HCT116 (cell line): ENCODE measurements at regions not wholly inside any gene's neighbourhood (a gene's known extent, or its start where the extent isn't known, plus 50 kb on each side); places are given as distances from the start of the nearest gene placed in this dataset.

Experiments
- ATAC-seq: fragments of 200-7000 bp; cut with Tn5 transposase; 2 replicates; pipeline ENCODE4 v1.9.1; 2020; ENCODE audit warnings: mild to moderate bottlenecking, moderate library complexity
- BruUV-seq: library from RNA; stranded (reverse); fragments of 400-500 nt; replicated peaks from 2 replicates; lab custom pipeline; 2021; lab: Mats Ljungman, UMichigan
- CTCF ChIA-PET: fragments of 300-600 bp; sonication (Branson Sonifier 250); formaldehyde crosslinking; loops from one replicate; lab custom pipeline; 2021; ENCODE audit warnings: antibody characterized with exemption; lab: Charles Lee
- POLR2A ChIA-PET: fragments of 300-600, 350-600 bp; sonication (Branson Sonifier 250); formaldehyde crosslinking; loops from one replicate; lab custom pipeline; 2021; ENCODE audit warnings: antibody characterized with exemption; lab: Charles Lee
- RAD21 ChIA-PET, 2 experiments: fragments of 300-600 bp; sonication (Branson Sonifier 250); formaldehyde crosslinking; loops; one replicate each; lab custom pipeline; 2023; ENCODE audit warnings: low total read pairs in 2 of 2; ENCODE audit not compliant: uncharacterized antibody in 2 of 2, unreplicated experiment in 2 of 2, low non-redundant PET in 1 of 2; lab: Charles Lee
- DNase-seq: peaks from one replicate; pipeline ENCODE4 v3.0.0-alpha.2; 2010; ENCODE audit warnings: low read depth, low spot score
- H2AFZ ChIP-seq: fragments of 200-600 bp; shearing (Covaris generic), sonication (generic); 2 replicates; pipeline ENCODE4 v1.6.1; 2017; ENCODE audit warnings: low read depth, mixed run types, mixed read lengths, antibody characterized with exemption, low read length; ENCODE audit not compliant: poor library complexity, severe bottlenecking
- H3K27ac ChIP-seq: 2 replicates; pipeline ENCODE4 v1.5.1; 2012; ENCODE audit warnings: low read depth, low read length
- H3K27me3 ChIP-seq: fragments of 200-600 bp; sonication (generic); 2 replicates; pipeline ENCODE4 v1.6.1; 2016; ENCODE audit warnings: mixed run types, low read length, mixed read lengths; ENCODE audit not compliant: insufficient read depth
- H3K36me3 ChIP-seq, 2 experiments: fragments of 200-500 bp in 1 of 2; fragments of 200-600 bp in 1 of 2; sonication (Bioruptor generic) in 1 of 2; sonication (generic) in 1 of 2; 2 replicates each; pipeline versions ENCODE4 v1.5.1 to v1.6.1; 2014 to 2016; ENCODE audit warnings: low read length in 2 of 2, inconsistent platforms in 1 of 2, mixed read lengths in 1 of 2, mixed run types in 1 of 2; ENCODE audit not compliant: insufficient read depth in 2 of 2, control insufficient read depth in 1 of 2
- H3K4me1 ChIP-seq, 2 experiments: fragments of 200-600 bp in 1 of 2; sonication (generic) in 1 of 2; 2 replicates each; pipeline versions ENCODE4 v1.5.1 to v1.6.1; 2012 to 2017; ENCODE audit warnings: low read length in 2 of 2, inconsistent platforms in 1 of 2, mild to moderate bottlenecking in 1 of 2, mixed read lengths in 1 of 2, mixed run types in 1 of 2, moderate library complexity in 1 of 2; ENCODE audit not compliant: insufficient read depth in 2 of 2, control insufficient read depth in 1 of 2
- H3K4me2 ChIP-seq: fragments of 200-600 bp; sonication (generic); 2 replicates; pipeline ENCODE4 v1.6.1; 2017; ENCODE audit warnings: mixed run types, low read length, mixed read lengths
- H3K4me3 ChIP-seq, 2 experiments: fragments of 200-600 bp in 1 of 2; sonication (generic) in 1 of 2; replicated peaks in 1 of 2; 2 replicates each; pipeline ENCODE4 v1.5.1; 2011 to 2016; ENCODE audit warnings: low read length in 2 of 2, control low read depth in 1 of 2, low read depth in 1 of 2, mild to moderate bottlenecking in 1 of 2, mixed read lengths in 1 of 2, mixed run types in 1 of 2
- H3K79me2 ChIP-seq: fragments of 200-600 bp; sonication (generic); 2 replicates; pipeline ENCODE4 v1.6.1; 2017; ENCODE audit warnings: mild to moderate bottlenecking, mixed run types, low read length, moderate library complexity, mixed read lengths; ENCODE audit not compliant: insufficient read depth
- H3K9ac ChIP-seq: fragments of 200-600 bp; sonication (generic); 2 replicates; pipeline ENCODE4 v1.6.1; 2016; ENCODE audit warnings: low read length, mixed read lengths
- H3K9me2 ChIP-seq: fragments of 200-600 bp; sonication (generic), shearing (Covaris generic); 2 replicates; pipeline ENCODE4 v1.6.1; 2017; ENCODE audit warnings: mixed run types, mild to moderate bottlenecking, moderate library complexity; ENCODE audit not compliant: insufficient read depth
- H3K9me3 ChIP-seq, 2 experiments: fragments of 200-500 bp in 1 of 2; fragments of 200-600 bp in 1 of 2; sonication (Bioruptor generic) in 1 of 2; sonication (generic) in 1 of 2; 2 replicates each; pipeline ENCODE4 v1.6.1; 2014 to 2017; ENCODE audit warnings: low read length in 2 of 2, mixed read lengths in 2 of 2, inconsistent platforms in 1 of 2, low read depth in 1 of 2, mild to moderate bottlenecking in 1 of 2, mixed run types in 1 of 2, moderate library complexity in 1 of 2; ENCODE audit not compliant: control insufficient read depth in 1 of 2, insufficient read depth in 1 of 2
- H4K20me1 ChIP-seq: fragments of 200-600 bp; sonication (generic), shearing (Covaris generic); 2 replicates; pipeline ENCODE4 v1.6.1; 2017; ENCODE audit warnings: mixed run types, mild to moderate bottlenecking, moderate library complexity; ENCODE audit not compliant: insufficient read depth
- CBX3 ChIP-seq: IDR thresholded peaks from 2 replicates; pipeline ENCODE4 v1.6.1; 2012; ENCODE audit warnings: low read depth
- CEBPB ChIP-seq: IDR thresholded peaks from 2 replicates; pipeline ENCODE4 v1.6.1; 2012; ENCODE audit warnings: low read depth
- ELF1 ChIP-seq: IDR thresholded peaks from 2 replicates; pipeline ENCODE4 v1.6.1; 2012; ENCODE audit warnings: low read depth, borderline replicate concordance
- EZH2 ChIP-seq: fragments of 200-600 bp; sonication (generic); IDR thresholded peaks from 2 replicates; pipeline ENCODE4 v1.6.1; 2017; ENCODE audit warnings: antibody characterized with exemption, mixed run types
- EZH2phosphoT487 ChIP-seq: fragments of 200-600 bp; IDR thresholded peaks from 2 replicates; pipeline ENCODE4 v1.6.1; 2018; ENCODE audit warnings: antibody characterized with exemption, borderline replicate concordance
- FOSL1 ChIP-seq: IDR thresholded peaks from 2 replicates; pipeline ENCODE4 v1.6.1; 2012; ENCODE audit warnings: low read depth
- JUND ChIP-seq: IDR thresholded peaks from 2 replicates; pipeline ENCODE4 v1.6.1; 2012
- POLR2A ChIP-seq: IDR thresholded peaks from 2 replicates; pipeline ENCODE4 v1.7.0; 2011; ENCODE audit warnings: borderline replicate concordance; ENCODE audit not compliant: insufficient read depth, insufficient read length; ENCODE audit errors: extremely low read depth
- POLR2AphosphoS5 ChIP-seq: IDR thresholded peaks from 2 replicates; pipeline ENCODE4 v1.6.1; 2011; ENCODE audit warnings: mild to moderate bottlenecking, low read depth, low read length, moderate library complexity
- RAD21 ChIP-seq: IDR thresholded peaks from 2 replicates; pipeline ENCODE4 v1.6.1; 2012; ENCODE audit warnings: low read depth, mild to moderate bottlenecking
- SIN3A ChIP-seq: IDR thresholded peaks from 2 replicates; pipeline ENCODE4 v1.6.1; 2012; ENCODE audit warnings: low read depth
- SP1 ChIP-seq: IDR thresholded peaks from 2 replicates; pipeline ENCODE4 v1.6.1; 2012; ENCODE audit warnings: low read depth
- SRF ChIP-seq: IDR thresholded peaks from 2 replicates; pipeline ENCODE4 v1.6.1; 2012; ENCODE audit warnings: low read depth
- TCF7L2 ChIP-seq: IDR thresholded peaks from 2 replicates; pipeline ENCODE4 v1.7.0; 2011; ENCODE audit warnings: borderline replicate concordance, inconsistent platforms; ENCODE audit not compliant: insufficient read depth, insufficient read length; ENCODE audit errors: extremely low read depth
- YY1 ChIP-seq: IDR thresholded peaks from 2 replicates; pipeline ENCODE4 v1.6.1; 2011; ENCODE audit warnings: low read length, low read depth, moderate library complexity, mild to moderate bottlenecking; ENCODE audit not compliant: insufficient replicate concordance; ENCODE audit errors: extremely low read depth
- ZNF274 ChIP-seq: fragments of 200-500 bp; sonication (Bioruptor generic); IDR thresholded peaks from 2 replicates; pipeline ENCODE4 v1.6.1; 2014; ENCODE audit warnings: mild to moderate bottlenecking, low read depth, low read length, inconsistent platforms
- intact Hi-C: fragments of 100-400 bp; cut with micrococcal nuclease; formaldehyde crosslinking; loops from 2 replicates; pipeline ENCODE4 v1.10.0; 2022
- TF ChIP-seq, protein P1 (sequence below): IDR thresholded peaks from 2 replicates; pipeline ENCODE4 v1.6.1; 2012
- TF ChIP-seq, protein P2 (sequence below): IDR thresholded peaks from 2 replicates; pipeline ENCODE4 v1.6.1; 2012
- TF ChIP-seq, protein P3 (sequence below), 3 experiments: fragments of 200-600 bp in 1 of 3; sonication (generic) in 1 of 3; IDR thresholded peaks in 2 of 3; conservative IDR thresholded peaks in 1 of 3; 2 replicates each; pipeline ENCODE4 v1.5.1; 2012 to 2017; ENCODE audit warnings: low read depth in 2 of 3, low read length in 2 of 3, antibody characterized with exemption in 1 of 3, borderline replicate concordance in 1 of 3, control low read depth in 1 of 3, mild to moderate bottlenecking in 1 of 3, mixed read lengths in 1 of 3, mixed run types in 1 of 3, moderate library complexity in 1 of 3; ENCODE audit not compliant: insufficient read depth in 1 of 3
- TF ChIP-seq, protein P4 (sequence below): IDR thresholded peaks from 2 replicates; pipeline ENCODE4 v1.6.1; 2012; ENCODE audit warnings: low read depth

DNA sequence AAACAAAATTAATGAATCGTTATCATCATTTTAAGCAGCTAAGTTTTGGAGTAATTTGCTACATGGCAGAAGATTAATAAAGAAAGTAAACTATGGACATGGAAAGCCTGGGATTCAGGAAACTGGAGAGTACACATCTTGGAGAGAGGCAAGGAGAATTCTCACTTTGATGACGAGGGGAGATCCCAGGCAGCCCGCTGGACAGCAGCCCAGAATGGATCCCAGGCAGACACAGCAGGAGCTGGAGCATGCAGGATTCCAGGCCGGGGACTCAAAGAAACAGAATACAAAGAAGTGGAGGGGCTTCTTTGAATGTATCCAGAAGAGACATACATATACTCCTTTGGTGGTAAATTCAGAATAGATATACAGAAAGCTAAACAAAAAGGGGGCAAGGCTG, 118.0 kb upstream of the ATP6AP2 start:
- TF ChIP-seq, protein P1, sequence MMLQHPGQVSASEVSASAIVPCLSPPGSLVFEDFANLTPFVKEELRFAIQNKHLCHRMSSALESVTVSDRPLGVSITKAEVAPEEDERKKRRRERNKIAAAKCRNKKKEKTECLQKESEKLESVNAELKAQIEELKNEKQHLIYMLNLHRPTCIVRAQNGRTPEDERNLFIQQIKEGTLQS: no peak
- TF ChIP-seq JUND (no peak), FOSL1 (no peak), SIN3A (no peak), CBX3 (no peak), YY1 (no peak), RAD21 (no peak), TCF7L2 (no peak), EZH2 (no peak), SP1 (no peak), EZH2phosphoT487 (no peak), ZNF274 (no peak), POLR2AphosphoS5 (no peak), SRF (no peak), ELF1 (no peak), POLR2A (no peak), CEBPB (no peak)
- TF ChIP-seq, protein P2, sequence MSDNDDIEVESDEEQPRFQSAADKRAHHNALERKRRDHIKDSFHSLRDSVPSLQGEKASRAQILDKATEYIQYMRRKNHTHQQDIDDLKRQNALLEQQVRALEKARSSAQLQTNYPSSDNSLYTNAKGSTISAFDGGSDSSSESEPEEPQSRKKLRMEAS: no peak
- TF ChIP-seq, protein P3, sequence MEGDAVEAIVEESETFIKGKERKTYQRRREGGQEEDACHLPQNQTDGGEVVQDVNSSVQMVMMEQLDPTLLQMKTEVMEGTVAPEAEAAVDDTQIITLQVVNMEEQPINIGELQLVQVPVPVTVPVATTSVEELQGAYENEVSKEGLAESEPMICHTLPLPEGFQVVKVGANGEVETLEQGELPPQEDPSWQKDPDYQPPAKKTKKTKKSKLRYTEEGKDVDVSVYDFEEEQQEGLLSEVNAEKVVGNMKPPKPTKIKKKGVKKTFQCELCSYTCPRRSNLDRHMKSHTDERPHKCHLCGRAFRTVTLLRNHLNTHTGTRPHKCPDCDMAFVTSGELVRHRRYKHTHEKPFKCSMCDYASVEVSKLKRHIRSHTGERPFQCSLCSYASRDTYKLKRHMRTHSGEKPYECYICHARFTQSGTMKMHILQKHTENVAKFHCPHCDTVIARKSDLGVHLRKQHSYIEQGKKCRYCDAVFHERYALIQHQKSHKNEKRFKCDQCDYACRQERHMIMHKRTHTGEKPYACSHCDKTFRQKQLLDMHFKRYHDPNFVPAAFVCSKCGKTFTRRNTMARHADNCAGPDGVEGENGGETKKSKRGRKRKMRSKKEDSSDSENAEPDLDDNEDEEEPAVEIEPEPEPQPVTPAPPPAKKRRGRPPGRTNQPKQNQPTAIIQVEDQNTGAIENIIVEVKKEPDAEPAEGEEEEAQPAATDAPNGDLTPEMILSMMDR (IDR thresholded peaks at IDR 0.05 in 2 of 3, conservative IDR thresholded peaks at IDR 0.05 in 1 of 3; ENCODE audit: borderline replicate concordance in 1 of 3, insufficient read depth in 1 of 3, low read depth in 2 of 3, low read length in 2 of 3): no peak
- TF ChIP-seq, protein P4, sequence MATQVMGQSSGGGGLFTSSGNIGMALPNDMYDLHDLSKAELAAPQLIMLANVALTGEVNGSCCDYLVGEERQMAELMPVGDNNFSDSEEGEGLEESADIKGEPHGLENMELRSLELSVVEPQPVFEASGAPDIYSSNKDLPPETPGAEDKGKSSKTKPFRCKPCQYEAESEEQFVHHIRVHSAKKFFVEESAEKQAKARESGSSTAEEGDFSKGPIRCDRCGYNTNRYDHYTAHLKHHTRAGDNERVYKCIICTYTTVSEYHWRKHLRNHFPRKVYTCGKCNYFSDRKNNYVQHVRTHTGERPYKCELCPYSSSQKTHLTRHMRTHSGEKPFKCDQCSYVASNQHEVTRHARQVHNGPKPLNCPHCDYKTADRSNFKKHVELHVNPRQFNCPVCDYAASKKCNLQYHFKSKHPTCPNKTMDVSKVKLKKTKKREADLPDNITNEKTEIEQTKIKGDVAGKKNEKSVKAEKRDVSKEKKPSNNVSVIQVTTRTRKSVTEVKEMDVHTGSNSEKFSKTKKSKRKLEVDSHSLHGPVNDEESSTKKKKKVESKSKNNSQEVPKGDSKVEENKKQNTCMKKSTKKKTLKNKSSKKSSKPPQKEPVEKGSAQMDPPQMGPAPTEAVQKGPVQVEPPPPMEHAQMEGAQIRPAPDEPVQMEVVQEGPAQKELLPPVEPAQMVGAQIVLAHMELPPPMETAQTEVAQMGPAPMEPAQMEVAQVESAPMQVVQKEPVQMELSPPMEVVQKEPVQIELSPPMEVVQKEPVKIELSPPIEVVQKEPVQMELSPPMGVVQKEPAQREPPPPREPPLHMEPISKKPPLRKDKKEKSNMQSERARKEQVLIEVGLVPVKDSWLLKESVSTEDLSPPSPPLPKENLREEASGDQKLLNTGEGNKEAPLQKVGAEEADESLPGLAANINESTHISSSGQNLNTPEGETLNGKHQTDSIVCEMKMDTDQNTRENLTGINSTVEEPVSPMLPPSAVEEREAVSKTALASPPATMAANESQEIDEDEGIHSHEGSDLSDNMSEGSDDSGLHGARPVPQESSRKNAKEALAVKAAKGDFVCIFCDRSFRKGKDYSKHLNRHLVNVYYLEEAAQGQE: no peak
- ChIA-PET CTCF (no interaction called here), POLR2A (no interaction called here), RAD21 (no interaction called here)
- Histone ChIP-seq H3K9me3 (no peaks in the 10 kb centered on the region), H2AFZ (no peak overlapping the region), H3K9me2 (no peaks in the 10 kb centered on the region), H3K4me3 (no peak overlapping the region), H3K27me3 (no peaks in the 10 kb centered on the region), H4K20me1 (no peaks in the 10 kb centered on the region), H3K79me2 (no peaks in the 10 kb centered on the region), H3K27ac (no peak overlapping the region), H3K9ac (no peak overlapping the region), H3K4me1 (no peaks in the 10 kb centered on the region), H3K36me3 (no peaks in the 10 kb centered on the region), H3K4me2 (no peak overlapping the region)
- ATAC-seq (no peak), DNase-seq (no peak)
- intact Hi-C loops: no loop called here
- BruUV-seq: no TSS peak
